Putamen (tissue), 1 donor: ENCODE measurements at regions not wholly inside any gene's neighbourhood (a gene's known extent, or its start where the extent isn't known, plus 50 kb on each side); places are given as distances from the start of the nearest gene placed in this dataset.
"Not testable (repeated sequence)": the region's sequence is repeated elsewhere in the genome, so short reads cannot be mapped to it uniquely, and the experiment has no call there.

ENCODE experiments used
- DNase-seq: peaks from one replicate; pipeline ENCODE4 v3.0.0-alpha.2; 2016; ENCODE audit warnings: low spot score

GRCh38 chr6:140459209-140459608 lies 1084.8 kb upstream of the CITED2 start:
- no peak for DNase-seq

- no peak for DNase-seq
Observed at GRCh38 chr6:140446241-140446640, 1071.8 kb upstream of the CITED2 start.

GRCh38 chr6:140445474-140446004 lies 1071.1 kb upstream of the CITED2 start:
- DNase-seq = no peak

GRCh38 chr6:140443112-140443511 lies 1068.7 kb upstream of the CITED2 start:
- not testable (repeated sequence) for DNase-seq

GRCh38 chr6:140441256-140441655 lies 1066.8 kb upstream of the CITED2 start:
- DNase-seq = no peak

GRCh38 chr6:140440223-140440835 lies 1065.9 kb upstream of the CITED2 start:
- DNase-seq = no peak

GRCh38 chr6:140438346-140438735 lies 1063.9 kb upstream of the CITED2 start:
- no peak for DNase-seq

GRCh38 chr6:140437619-140438345 lies 1063.3 kb upstream of the CITED2 start:
- no peak for DNase-seq

GRCh38 chr6:140436023-140436811 lies 1061.8 kb upstream of the CITED2 start:
- DNase-seq = no peak

GRCh38 chr6:140434761-140435160 lies 1060.3 kb upstream of the CITED2 start:
- no peak for DNase-seq

GRCh38 chr6:140433072-140433471 lies 1058.6 kb upstream of the CITED2 start:
- DNase-seq = no peak

GRCh38 chr6:140427842-140428241 lies 1053.4 kb upstream of the CITED2 start:
- no peak for DNase-seq

GRCh38 chr6:140414966-140415620 lies 1040.6 kb upstream of the CITED2 start:
- no peak for DNase-seq

- DNase-seq = no peak
Observed at GRCh38 chr6:140403020-140403419, 1028.6 kb upstream of the CITED2 start.

- DNase-seq = no peak
Observed at GRCh38 chr6:140401761-140402160, 1027.3 kb upstream of the CITED2 start.

GRCh38 chr6:140398076-140398475 lies 1023.6 kb upstream of the CITED2 start:
- DNase-seq = no peak

- no peak for DNase-seq
Observed at GRCh38 chr6:140397106-140397505, 1022.7 kb upstream of the CITED2 start.

- no peak for DNase-seq
Observed at GRCh38 chr6:140393665-140394540, 1019.5 kb upstream of the CITED2 start.

GRCh38 chr6:140388815-140389214 lies 1014.4 kb upstream of the CITED2 start:
- no peak for DNase-seq

GRCh38 chr6:140388192-140388802 lies 1013.8 kb upstream of the CITED2 start:
- no peak for DNase-seq

GRCh38 chr6:140385679-140386078 lies 1011.2 kb upstream of the CITED2 start:
- no peak for DNase-seq
